Hematopoietic multipotent progenitor cell treated with erythropoietin and hydrocortisone succinate and interleukin-3 and kit ligand, for 4 days (in vitro differentiated cells): ENCODE measurements at regions not wholly inside any gene's neighbourhood (a gene's known extent, or its start where the extent isn't known, plus 50 kb on each side); places are given as distances from the start of the nearest gene placed in this dataset.
"Not testable (repeated sequence)": the region's sequence is repeated elsewhere in the genome, so short reads cannot be mapped to it uniquely, and the experiment has no call there.

Experiments
- DNase-seq: peaks from one replicate; pipeline ENCODE4 v3.0.0-alpha.2; 2015

DNA sequence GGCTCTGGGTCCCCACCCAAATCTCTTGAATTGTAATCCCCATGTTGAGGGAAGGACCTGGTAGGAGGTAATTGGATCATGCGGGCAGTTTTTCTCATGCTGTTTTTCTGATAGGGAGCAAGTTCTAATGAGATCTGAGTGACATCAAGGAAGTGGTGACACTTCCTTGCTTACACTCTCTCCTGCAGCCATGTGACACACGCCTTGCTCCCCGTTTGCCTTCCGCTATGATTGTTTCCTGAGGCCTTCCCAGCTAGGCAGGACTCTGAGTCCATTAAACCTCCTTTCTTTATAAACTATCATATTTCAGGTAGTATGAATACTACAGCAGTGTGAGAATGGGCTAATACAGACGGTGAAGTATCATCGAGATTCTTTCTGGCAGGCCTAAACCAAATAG is 1040.4 kb upstream of the MIR17HG start:
- no peak for DNase-seq

DNA sequence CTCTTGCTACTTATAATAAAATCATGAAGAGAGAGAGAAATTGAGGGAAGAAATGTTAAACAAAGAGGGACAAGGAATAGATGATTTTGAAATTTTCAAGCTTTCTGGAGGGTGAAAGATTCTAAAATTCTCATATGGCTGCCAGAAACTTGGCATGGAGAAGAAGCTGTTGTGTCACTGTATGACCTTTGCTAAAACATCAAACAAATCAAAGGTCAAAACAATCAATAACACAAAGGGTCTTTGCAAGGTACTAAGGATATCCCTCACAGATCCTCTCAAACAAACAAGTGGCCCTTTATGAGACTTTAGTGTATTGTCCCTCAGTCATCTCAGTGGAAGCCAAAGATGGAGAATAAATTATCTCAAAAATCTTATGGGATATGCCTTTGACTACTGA is 1039.2 kb upstream of the MIR17HG start:
- no peak for DNase-seq

DNA sequence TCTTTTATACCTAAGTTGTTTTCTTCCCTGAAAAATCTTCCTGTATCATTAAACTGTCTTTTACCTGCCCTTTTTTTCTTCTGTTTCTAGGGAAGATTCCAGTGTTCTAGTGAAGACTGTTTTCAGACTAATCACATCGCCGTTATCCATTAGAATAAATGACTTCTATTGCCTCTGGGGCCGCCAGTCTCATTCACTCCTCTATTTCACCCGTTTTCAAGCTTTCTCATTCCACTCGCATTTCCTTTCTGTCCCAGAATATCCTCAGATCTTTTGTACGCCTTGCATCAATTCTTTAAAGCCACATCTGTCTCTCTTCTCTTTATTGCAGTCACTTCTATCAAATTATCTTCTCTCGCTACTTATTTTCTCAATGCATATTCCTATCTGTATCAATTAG is 1035.6 kb upstream of the MIR17HG start:
- no peak for DNase-seq

DNA sequence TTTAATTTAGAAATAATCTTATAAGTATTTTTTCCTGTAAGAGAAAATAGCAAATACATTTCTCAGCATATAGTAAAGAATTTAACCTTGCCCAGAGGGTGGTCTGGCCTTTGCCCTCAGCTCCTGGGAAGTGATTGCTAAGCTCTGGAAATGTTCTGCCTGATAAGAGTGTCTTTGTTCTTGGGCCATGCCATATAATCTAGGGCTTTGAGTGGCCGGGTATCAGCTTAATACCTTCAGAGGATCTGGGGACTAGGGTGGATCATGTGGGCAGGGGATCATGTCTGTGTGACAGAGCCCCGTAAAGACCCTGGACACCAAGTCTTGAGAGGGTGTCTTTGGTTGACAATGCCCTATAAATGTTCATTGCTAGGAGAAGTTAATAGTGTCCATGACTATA is 1032.4 kb upstream of the MIR17HG start:
- DNase-seq: no peak

DNA sequence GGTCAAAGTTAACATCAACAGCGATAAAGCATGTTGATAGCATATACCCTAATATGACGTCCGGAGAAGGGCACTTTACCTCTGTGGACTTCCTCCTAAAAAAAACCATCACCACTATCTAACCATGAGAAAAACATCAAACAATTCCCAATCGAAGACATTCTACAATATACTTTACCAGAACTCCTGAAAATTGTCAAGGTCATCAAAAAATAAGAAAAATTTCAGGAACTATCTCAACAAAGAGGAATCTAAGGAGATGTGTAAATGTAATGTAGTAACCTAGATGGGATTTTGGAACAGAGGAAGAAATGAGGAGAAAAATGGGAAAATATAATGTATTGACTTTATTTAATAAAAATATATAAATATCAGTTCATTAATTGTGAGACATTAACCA is 1026.8 kb upstream of the MIR17HG start:
- no peak for DNase-seq

DNA sequence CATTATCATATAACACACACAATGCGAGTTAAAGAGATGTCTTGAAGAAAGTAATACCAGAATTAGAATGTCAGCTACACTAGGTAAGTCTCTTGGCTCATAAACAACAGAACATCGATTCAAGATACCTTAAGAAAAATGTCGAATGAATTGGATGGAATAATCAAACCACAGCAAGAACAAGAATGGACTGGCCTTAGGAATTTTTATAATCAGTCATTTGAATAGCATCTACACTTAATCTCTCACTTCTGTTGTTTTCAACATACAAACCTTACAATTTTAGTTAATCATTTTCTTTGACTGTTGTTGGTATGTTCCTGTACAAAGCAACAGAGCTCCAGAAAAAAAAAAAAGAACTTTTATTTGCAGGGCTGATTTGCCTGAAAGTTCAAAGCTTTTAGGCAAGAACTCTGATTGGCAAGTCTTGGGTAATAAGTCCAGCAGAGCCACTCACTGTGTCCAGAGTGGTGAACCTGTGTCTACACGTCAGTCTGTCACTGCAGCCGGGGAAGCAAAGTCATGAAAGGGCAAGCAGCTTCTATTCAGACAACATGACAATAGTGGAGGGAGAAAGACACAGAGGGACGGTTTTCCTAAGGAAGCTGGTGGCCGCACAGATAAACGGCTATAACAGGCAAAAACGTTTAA is 1026.1 kb upstream of the MIR17HG start:
- no peak for DNase-seq

DNA sequence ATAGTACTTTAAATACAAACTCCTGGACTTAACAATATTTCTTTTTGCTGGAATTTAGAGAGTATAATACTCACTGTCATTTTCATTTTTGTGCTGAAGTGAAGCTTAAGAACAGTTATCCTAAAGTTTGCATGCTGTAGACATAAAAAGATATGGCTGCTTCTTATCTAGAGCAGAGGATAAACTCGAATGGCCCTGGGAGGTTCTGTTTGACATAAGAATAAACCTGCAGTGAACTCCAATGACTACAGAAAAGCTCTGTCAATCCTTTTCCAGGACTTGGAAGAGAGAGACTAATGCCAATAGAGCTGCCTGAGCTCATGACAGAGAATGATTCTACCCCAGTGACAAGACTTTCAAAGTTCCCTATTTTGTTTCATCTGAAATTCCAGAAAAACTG is 1017.8 kb upstream of the MIR17HG start:
- DNase-seq: no peak

DNA sequence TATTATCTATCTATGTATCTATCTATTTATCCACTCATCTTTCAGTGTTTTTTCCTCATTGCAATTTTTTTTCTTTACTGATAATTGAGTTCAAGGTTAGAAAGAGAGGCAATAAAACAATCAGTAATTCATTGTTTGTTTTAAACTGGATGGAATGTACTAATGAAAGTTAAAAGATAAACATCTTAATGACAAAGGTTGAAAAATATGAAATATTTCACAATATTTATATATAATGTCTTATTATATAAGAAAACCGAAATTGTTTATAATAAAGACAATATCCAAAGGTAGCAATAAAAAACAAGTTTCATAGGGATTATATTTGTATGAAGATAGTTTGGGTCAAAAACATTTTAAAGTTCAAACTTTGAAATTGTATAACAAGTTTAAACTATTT is 1015.5 kb upstream of the MIR17HG start:
- DNase-seq: no peak

DNA sequence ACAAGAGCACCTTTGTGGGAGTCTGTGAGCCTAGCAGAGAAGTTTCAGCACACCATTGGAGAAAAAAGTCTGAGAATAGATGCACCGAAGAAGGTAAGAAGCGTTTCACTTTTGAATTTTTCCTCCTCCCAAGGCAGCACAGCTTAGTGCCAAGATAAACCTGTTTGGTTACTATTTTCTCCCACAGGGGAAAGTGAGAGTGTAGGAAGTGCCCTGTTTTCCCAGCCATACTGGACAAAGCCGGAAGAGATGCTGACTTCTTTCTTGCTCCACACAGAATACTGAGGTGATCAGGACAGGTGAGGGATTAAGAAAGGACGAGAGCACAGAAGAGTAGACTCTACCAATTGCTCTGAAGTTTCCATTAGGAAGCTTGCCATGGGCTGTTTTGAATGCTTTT is 1011.0 kb upstream of the MIR17HG start:
- DNase-seq: no peak

DNA sequence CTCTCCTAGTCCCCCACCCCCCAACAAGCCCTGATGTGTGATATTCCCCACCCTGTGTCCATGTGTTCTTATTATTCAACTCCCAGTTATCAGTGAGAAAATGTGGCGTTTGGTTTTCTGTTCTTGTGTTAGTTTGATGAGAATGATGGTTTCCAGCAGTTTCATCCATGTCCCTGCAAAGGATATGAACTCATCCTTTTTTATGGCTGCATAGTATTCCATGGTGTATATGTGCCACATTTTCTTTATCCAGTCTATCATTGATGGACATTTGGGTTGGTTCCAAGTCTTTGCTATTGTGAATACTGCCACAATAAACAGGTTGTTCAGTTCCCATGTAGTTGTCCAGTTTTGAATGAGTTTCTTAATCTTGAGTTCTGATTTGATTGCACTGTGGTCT is 1006.1 kb upstream of the MIR17HG start:
- DNase-seq: not testable (repeated sequence)

DNA sequence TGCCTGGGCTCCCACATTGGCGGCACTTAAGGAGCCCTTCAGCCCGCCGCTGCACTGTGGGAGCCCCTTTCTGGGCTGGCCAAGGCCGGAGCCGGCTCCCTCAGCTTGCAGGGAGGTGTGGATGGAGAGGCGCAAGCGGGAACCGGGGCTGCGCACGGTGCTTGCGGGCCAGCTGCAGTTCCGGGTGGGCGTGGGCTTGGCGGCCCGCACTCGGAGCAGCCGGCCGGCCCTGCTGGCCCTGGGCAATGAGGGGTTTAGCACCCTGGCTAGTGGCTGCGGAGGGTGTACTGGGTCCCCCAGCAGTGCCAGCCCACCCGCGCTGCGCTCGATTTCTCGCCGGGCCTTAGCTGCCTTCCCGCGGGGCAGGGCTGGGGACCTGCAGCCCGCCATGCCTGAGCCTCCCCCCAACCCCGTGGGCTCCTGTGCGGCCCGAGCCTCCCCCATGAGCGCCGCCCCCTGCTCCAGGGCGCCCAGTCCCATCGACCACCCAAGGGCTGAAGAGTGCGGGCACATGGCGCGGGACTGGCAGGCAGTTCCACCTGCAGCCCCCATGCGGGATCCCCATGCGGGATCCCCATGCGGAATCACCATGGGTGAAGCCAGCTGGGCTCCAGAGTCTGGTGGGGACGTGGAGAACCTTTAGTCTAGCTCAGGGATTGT is 998.9 kb upstream of the MIR17HG start:
- DNase-seq: not testable (repeated sequence)

DNA sequence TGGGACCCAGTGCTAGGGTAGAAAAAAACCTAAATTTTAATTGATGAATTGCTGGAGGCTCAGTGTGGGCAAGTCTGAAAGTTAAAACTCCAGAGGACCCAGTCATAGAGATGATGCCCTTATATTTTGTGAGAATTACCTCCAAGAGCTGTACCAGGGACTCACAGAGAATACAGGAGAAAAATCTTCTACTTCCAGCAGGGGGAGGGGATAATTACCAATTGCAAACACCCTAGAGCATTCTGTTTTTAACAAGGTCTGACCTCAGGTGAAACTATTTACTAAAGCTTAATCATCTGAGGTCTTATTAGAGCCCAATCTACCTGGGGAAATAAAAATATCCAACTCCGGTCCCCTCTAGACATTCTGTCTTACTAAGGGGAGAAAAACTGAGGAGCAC is 994.7 kb upstream of the MIR17HG start:
- DNase-seq: no peak

DNA sequence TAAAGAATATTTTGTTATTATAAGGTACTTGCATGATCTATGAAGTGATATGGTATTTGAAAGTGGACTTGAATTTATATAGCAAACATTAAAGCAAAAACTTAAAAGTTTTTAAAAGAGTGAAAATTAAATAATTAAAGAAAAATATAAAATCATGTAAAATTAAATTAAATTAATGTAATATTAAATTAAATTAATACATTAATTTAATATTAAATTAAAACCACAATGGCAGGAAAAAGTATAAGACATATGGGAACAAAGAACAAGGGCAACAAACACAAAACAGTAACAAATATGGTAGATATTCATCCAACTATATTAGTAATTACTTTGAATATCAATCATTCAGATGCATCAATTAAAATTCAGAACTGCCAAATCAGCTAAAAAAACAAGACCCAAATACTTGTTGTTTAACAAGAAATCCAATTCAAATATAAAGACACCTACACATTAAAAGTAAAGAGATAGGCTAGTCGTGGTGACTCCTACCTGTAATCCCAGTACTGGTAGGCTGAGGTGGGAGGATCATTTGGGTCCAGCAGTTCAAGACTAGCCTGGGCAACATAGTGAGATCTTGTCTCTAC is 992.2 kb upstream of the MIR17HG start:
- no peak for DNase-seq

DNA sequence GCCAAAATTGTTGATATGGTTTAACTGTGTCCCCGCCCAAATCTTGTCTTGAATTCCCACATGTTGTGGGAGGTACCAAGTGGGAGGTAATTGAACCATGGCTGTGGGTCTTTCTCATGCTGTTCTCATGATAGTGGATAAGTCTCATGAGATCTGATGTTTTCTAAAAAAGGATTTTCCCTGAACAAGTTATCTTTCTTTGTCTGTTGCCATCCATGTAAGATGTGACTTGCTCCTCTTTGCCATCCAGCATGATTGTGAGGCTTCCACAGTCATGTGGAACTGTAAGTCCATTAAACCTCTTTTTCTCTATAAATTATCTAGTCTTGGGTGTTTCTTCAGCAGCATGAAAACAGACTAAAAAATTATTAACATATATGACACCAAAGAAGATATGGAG is 986.7 kb upstream of the MIR17HG start:
- no peak for DNase-seq

DNA sequence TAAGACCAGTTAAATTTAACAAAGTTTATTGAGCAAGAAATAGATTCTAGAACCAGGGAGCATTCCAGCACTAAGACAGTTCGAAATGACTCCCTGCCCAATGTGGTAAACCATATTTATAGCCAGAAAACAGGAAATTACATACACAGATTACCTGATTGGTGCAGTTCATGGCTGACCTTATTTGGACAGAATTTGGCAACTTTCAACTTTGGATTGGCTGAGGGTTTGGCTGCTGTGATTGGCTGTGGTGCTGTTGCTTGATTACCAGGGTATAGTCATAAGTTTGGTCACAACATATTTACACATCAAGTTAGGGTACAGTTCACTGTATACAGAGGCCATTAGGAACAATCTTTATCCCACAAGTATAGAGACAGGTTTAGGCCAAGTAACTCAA is 984.8 kb upstream of the MIR17HG start:
- DNase-seq: peak; percentile 3

DNA sequence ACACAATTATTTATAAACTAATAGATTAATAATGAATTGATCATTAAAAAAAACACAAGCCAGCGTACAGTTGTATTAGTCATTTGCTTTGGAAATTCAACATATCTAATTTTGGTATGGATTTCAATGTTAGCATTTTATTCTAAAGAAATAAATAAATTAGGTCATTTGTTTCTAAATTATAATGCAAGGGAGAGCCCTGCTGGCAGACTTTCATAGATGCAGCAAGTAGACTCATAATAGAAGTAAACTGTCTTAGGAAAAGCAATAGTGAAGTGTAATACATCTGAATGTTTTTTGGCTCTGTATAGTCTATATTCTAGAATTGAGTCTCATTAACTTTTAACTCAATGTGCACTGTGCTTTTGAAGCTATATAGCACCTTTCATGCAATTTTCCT is 982.4 kb upstream of the MIR17HG start:
- DNase-seq: peak; percentile 8

DNA sequence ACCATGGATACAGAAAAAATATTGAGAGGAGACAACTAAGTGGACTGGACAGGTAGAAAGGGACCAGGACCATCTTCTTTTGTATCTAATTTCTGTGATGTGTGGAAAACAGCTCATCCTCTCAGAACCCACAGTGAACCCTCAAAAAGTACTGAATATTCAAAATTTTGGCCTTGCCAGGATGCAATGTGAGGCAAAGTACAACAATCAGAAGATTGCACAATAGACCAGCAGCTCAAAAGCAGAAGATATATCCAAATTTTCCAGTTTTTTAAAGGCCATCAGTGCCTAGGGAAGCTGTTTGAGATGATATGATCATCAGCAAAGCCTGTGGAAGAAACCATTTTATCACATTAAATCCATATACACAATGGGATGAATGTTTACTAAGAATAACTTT is 973.3 kb upstream of the MIR17HG start:
- no peak for DNase-seq

DNA sequence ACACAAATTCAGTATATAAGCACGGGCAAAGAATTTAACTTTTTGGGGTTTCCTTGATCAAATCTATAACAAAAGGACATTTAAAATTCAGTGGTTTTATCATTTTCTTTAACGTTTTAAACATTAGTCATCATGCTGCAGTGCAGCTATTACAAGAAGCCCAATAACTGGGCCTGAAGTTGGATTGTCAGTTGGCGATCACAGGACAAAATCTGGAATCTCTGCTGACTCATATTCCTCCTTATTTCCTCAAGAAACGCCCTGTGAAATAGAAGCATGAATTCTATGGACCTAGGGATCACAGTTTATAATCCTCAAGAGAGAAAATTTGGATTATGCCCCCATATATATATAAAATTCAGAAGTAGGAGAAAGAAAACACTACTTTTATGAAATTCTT is 971.6 kb upstream of the MIR17HG start:
- DNase-seq: no peak

DNA sequence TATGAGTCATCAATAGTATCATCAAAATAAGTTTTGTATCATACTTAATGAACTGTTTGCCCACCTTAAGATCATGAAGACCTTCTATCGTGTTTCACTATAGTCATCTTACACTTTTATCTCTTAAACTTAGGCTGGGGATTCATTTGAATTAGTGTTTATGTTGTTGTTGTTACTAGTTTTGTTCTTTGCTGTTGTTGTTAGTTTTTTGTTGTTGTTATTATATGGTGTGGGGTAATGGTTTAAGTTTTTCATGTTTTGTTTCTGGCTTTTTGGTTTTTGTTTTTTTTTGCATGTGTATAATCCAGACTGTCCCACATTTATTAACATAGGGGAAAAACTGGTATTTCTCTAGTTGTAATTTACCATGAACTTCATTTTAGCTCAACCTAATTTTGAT is 965.1 kb upstream of the MIR17HG start:
- DNase-seq: no peak

DNA sequence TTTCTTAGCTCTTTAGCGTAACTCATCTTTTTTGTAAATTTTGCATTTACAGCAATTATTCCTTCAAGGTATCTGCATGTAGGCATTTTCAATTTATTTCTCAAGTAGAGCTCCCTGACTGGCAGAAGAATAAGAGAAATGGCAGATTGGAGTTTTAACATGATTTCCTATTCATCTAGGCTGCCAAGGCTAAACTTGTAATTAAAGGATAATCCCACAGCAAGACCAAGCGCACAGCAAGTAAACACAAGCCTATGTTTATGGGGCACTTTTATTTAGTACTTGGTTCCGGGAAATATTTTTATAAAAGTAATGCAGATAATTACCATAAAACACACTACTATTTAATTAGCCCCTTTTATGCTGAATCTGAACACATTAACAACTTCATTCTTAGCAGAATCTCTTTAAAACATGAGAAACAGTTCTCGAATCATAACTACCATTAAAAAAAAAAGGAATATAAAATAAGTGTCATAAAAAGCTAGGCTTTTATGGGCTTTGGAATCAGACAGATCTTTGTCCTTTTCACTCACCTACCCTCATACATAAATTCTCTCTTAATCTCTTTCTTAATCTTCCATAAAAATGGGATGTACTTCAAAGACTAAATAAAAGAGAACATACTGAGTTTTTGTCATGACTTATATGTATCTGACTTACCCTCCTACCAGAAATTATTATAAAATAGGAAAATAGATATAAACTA is 961.6 kb upstream of the MIR17HG start:
- no peak for DNase-seq

DNA sequence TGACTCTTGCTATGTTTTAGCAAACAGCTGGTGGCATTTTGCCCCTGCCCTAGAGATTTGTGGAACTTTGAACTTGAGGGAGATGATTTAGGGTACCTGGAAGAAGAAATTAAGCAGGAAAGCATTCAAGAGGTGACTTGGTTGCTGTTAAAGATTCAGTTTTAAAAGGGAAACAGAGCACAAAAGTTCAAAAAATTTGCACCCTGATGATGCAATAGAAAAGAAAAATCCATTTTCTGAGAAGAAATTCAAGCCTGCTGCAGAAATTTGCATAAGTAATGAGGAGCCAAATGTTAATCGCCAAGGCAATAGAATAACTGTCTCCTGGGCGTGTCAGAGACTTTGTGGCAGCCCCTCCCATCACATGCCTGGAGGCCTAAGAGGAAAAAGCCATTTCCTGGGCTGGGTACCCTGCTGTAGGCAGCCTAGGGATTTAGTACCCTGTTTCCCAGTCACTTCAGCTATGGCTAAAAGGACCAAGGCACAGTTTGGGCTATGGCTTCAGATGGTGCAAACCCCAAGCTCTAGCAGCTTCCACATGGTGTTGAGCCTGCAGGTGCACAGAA is 958.5 kb upstream of the MIR17HG start:
- DNase-seq: no peak

DNA sequence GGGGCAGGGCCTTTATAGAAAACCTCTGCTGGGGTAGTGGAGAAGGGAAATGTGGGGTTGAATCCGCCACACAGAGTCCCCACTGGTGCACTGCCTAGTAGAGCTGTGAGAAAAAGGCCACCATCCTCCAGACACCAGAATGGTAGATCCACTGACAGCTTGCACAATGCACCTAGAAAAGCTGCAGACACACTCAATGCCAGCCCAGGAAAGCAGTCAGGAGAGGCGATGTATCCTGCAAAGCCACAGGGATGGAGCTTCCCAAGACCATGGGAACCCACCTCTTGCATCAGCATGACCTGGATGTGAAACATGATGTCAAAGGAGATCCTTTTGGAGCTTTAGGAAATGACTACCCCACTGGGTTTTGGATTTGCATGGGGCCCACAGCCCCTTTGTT is 958.0 kb upstream of the MIR17HG start:
- DNase-seq: no peak

DNA sequence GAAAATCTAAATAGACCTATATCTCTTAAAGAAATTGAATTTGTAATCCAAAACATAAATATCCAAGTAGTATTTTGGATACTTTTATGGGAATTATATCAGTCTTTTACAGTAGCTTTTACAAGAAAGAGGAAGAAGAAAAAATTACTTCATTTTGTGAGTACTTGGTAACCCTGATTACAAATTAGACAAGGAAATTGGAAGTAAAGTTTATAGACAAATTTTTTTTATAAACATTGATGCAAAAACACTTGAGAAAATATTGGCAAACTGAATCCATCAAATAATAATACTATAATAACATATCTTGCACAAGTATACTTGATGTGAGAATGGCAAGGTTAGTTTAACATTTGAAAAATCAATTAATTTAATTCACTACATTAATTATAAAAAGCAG is 954.1 kb upstream of the MIR17HG start:
- DNase-seq: no peak

DNA sequence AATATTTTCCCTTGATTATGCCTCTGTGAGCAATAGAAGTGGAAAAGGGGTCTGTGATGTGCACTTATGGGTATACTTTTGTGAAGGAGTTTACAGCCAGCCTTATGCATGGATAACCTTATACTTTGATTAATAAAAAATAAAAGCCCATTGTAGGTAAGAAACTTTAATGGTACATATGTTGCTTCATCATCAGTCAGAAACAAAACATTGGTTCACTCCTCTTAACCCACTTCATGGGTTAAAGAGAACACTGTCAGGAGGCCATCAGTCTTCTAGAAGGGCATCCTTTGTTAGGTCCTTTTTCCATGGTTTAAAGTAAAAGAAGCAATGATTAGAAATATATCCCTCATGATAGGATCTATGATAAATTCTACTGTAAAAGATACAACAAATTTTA is 952.1 kb upstream of the MIR17HG start:
- no peak for DNase-seq
